PC-3 (cell line): ENCODE measurements at regions not wholly inside any gene's neighbourhood (a gene's known extent, or its start where the extent isn't known, plus 50 kb on each side); places are given as distances from the start of the nearest gene placed in this dataset.

Source experiments
- ATAC-seq: fragments of 200-7000 bp; cut with Tn5 transposase; 2 replicates; pipeline ENCODE4 v1.9.1; 2020; ENCODE audit warnings: mild to moderate bottlenecking, moderate library complexity
- BruUV-seq: library from RNA; stranded (reverse); fragments of 400-500 nt; replicated peaks from 2 replicates; lab custom pipeline; 2021; lab: Mats Ljungman, UMichigan
- CTCF ChIA-PET: fragments of 300-600 bp; sonication (Branson Sonifier 250); formaldehyde crosslinking; loops from one replicate; lab custom pipeline; 2022; ENCODE audit warnings: antibody characterized with exemption; lab: Charles Lee
- POLR2A ChIA-PET: fragments of 300-600 bp; sonication (Branson Sonifier 250); formaldehyde crosslinking; loops from one replicate; lab custom pipeline; 2022; ENCODE audit warnings: antibody characterized with exemption; ENCODE audit not compliant: unreplicated experiment; lab: Charles Lee
- DNase-seq: peaks from one replicate; pipeline ENCODE4 v3.0.0-alpha.2; 2015
- H2AFZ ChIP-seq: fragments of 300-600 bp; sonication (generic); 2 replicates; pipeline ENCODE4 v1.6.0; 2016; ENCODE audit warnings: antibody characterized with exemption, low read length
- H3F3A ChIP-seq: fragments of 300-600 bp; sonication (generic); one replicate; pipeline ENCODE4 v1.6.0; 2017; ENCODE audit warnings: antibody characterized with exemption, low read length, control low read depth, mild to moderate bottlenecking; ENCODE audit not compliant: unreplicated experiment
- H3K27ac ChIP-seq: fragments of 300-600 bp; sonication (generic); 2 replicates; pipeline ENCODE4 v1.5.1; 2016; ENCODE audit warnings: mild to moderate bottlenecking, low read length
- H3K27me3 ChIP-seq: fragments of 300-600 bp; sonication (generic); 2 replicates; pipeline ENCODE4 v1.6.1; 2016; ENCODE audit warnings: low read length, mixed read lengths
- H3K36me3 ChIP-seq: fragments of 300-600 bp; sonication (generic); 2 replicates; pipeline ENCODE4 v1.6.1; 2016; ENCODE audit warnings: low read depth, mixed run types, low read length, mixed read lengths
- H3K4me1 ChIP-seq: fragments of 300-600 bp; sonication (generic); 2 replicates; pipeline ENCODE4 v1.5.1; 2016; ENCODE audit warnings: low read length; ENCODE audit not compliant: insufficient read depth
- H3K4me2 ChIP-seq: fragments of 300-600 bp; sonication (generic); 2 replicates; pipeline ENCODE4 v1.6.0; 2016; ENCODE audit warnings: low read length
- H3K4me3 ChIP-seq: fragments of 300-600 bp; sonication (generic); 2 replicates; pipeline ENCODE4 v1.5.1; 2016; ENCODE audit warnings: mild to moderate bottlenecking, low read length, mixed read lengths
- H3K79me2 ChIP-seq: fragments of 300-600 bp; sonication (generic); 2 replicates; pipeline ENCODE4 v1.6.1; 2017; ENCODE audit warnings: low read length, mixed read lengths
- H3K9ac ChIP-seq: fragments of 300-600 bp; sonication (generic); 2 replicates; pipeline ENCODE4 v1.6.0; 2016; ENCODE audit warnings: mild to moderate bottlenecking, low read length
- H3K9me2 ChIP-seq: fragments of 300-600 bp; sonication (generic); replicated peaks from 2 replicates; pipeline ENCODE4 v1.6.1; 2016; ENCODE audit warnings: mixed run types, low read length, mixed read lengths
- H3K9me3 ChIP-seq: fragments of 300-600 bp; sonication (generic); 2 replicates; pipeline ENCODE4 v1.6.1; 2016; ENCODE audit warnings: low read length, mixed read lengths
- H4K20me1 ChIP-seq: fragments of 300-600 bp; sonication (generic); 2 replicates; pipeline ENCODE4 v1.6.1; 2016; ENCODE audit warnings: low read length, mixed read lengths
- EZH2 ChIP-seq: fragments of 300-600 bp; sonication (generic); IDR thresholded peaks from one replicate; pipeline ENCODE4 v1.6.1; 2017; ENCODE audit warnings: antibody characterized with exemption, mild to moderate bottlenecking, low read length; ENCODE audit not compliant: unreplicated experiment
- EZH2phosphoT487 ChIP-seq: fragments of 300-600 bp; sonication (generic); IDR thresholded peaks from 2 replicates; pipeline ENCODE4 v1.6.1; 2018; ENCODE audit warnings: mild to moderate bottlenecking, antibody characterized with exemption, low read length, borderline replicate concordance
- intact Hi-C: fragments of 100-400 bp; cut with micrococcal nuclease; formaldehyde crosslinking; loops from 2 replicates; pipeline ENCODE4 v1.9.0; 2023
- TF ChIP-seq, protein P1 (sequence below): fragments of 300-600 bp; sonication (generic); conservative IDR thresholded peaks from 2 replicates; pipeline ENCODE4 v1.5.1; 2017; ENCODE audit warnings: antibody characterized with exemption, low read depth, mild to moderate bottlenecking, low read length

DNA sequence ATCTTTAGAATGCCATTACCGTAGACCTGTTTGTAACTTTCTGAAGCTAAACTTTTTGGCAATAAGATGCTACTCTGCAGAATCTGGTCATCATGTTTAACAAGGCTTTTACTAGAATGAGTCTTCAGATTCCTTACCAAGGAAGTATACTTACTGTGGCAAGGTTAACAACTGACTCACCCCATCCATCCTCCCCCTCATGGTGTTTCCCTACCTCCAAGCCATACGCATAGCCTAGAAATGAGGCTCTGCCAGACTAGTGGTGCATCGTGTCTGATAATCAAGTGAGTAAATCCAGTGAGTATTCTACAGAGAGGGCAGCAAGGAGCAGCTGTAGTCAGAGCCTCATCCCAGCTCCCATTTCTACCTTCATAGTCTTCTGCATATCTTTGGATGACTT lies 223.6 kb downstream of the IPMK start:
- no TSS peak for BruUV-seq
- ATAC-seq = peak; percentile 97
- TF ChIP-seq EZH2phosphoT487 = no peak
- no peak for TF ChIP-seq EZH2
- TF ChIP-seq, protein P1, sequence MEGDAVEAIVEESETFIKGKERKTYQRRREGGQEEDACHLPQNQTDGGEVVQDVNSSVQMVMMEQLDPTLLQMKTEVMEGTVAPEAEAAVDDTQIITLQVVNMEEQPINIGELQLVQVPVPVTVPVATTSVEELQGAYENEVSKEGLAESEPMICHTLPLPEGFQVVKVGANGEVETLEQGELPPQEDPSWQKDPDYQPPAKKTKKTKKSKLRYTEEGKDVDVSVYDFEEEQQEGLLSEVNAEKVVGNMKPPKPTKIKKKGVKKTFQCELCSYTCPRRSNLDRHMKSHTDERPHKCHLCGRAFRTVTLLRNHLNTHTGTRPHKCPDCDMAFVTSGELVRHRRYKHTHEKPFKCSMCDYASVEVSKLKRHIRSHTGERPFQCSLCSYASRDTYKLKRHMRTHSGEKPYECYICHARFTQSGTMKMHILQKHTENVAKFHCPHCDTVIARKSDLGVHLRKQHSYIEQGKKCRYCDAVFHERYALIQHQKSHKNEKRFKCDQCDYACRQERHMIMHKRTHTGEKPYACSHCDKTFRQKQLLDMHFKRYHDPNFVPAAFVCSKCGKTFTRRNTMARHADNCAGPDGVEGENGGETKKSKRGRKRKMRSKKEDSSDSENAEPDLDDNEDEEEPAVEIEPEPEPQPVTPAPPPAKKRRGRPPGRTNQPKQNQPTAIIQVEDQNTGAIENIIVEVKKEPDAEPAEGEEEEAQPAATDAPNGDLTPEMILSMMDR = no peak
- Histone ChIP-seq H3K27ac (peak overlapping the region; percentile 43), H3K4me1 (peaks cover 32% of the 10 kb centered on the region), H3K9me3 (peaks cover 7% of the 10 kb centered on the region; the same call in 1 of the 2 replicates), H3K9ac (no peak overlapping the region), H3K36me3 (no peaks in the 10 kb centered on the region), H3K9me2 (no peaks in the 10 kb centered on the region), H4K20me1 (no peaks in the 10 kb centered on the region), H3K79me2 (no peaks in the 10 kb centered on the region), H3K4me3 (no peak overlapping the region), H3K27me3 (no peaks in the 10 kb centered on the region), H2AFZ (no peak overlapping the region), H3F3A (peaks cover 4% of the 10 kb centered on the region), H3K4me2 (peak overlapping the region; percentile 38)
- intact Hi-C loops = loop anchor here (1.0 to 5.0 kb wide), 6 partner anchors 20 to 341 kb away; no protein-coding TSS in a partner anchor
- POLR2A ChIA-PET = interaction anchor here (0.6 kb wide), 2 partner anchors 9 to 171 kb away, joined by 3 to 5 read pairs; no protein-coding TSS in a partner anchor
- peak; percentile 98 for DNase-seq
- CTCF ChIA-PET = no interaction called here

- Histone ChIP-seq H3K36me3 (no peaks in the 10 kb centered on the region), H2AFZ (no peak overlapping the region), H3K27ac (no peak overlapping the region), H3K4me3 (no peak overlapping the region), H3K9ac (no peak overlapping the region), H3K27me3 (no peaks in the 10 kb centered on the region), H3K9me3 (peaks cover 7% of the 10 kb centered on the region; the same call in 1 of the 2 replicates), H3F3A (peaks cover 4% of the 10 kb centered on the region), H3K4me2 (no peak overlapping the region), H3K9me2 (no peaks in the 10 kb centered on the region), H4K20me1 (no peaks in the 10 kb centered on the region), H3K4me1 (peaks cover 38% of the 10 kb centered on the region), H3K79me2 (no peaks in the 10 kb centered on the region)
- DNase-seq (no peak), ATAC-seq (no peak)
- ChIA-PET CTCF (no interaction called here), POLR2A (interaction anchor here (0.6 kb wide), 1 partner anchor 60 kb away, joined by 3 read pairs; no protein-coding TSS in a partner anchor)
- TF ChIP-seq EZH2phosphoT487 (no peak), EZH2 (no peak)
- TF ChIP-seq, protein P1 = no peak
- intact Hi-C loops = loop anchor here (5.0 kb wide), 1 partner anchor 80 kb away; no protein-coding TSS in a partner anchor
- no TSS peak for BruUV-seq
Observed at GRCh38 chr10:58041901-58042300, 225.8 kb downstream of the IPMK start.

GRCh38 chr10:58030208-58030607 lies 237.5 kb downstream of the IPMK start:
- POLR2A ChIA-PET = no interaction called here
- H3K79me2 ChIP-seq = no peaks in the 10 kb centered on the region
- no peak overlapping the region for H3K27ac ChIP-seq
- intact Hi-C loops = no loop called here
- ATAC-seq (peak; percentile 28; the same call in 1 of the 2 replicates), DNase-seq (no peak)
- H3K4me1 ChIP-seq = peaks cover 11% of the 10 kb centered on the region
- no peaks in the 10 kb centered on the region for H3K27me3 ChIP-seq
- CTCF ChIA-PET = no interaction called here
- TF ChIP-seq, protein P1 = no peak
- TF ChIP-seq EZH2phosphoT487 = no peak
- TF ChIP-seq EZH2 = no peak
- no peak overlapping the region for H2AFZ ChIP-seq
- BruUV-seq = no TSS peak
- H3K9me3 ChIP-seq = no peaks in the 10 kb centered on the region
- H3K4me3 ChIP-seq = no peak overlapping the region
- no peak overlapping the region for H3K4me2 ChIP-seq
- H3K9ac ChIP-seq = no peak overlapping the region
- no peaks in the 10 kb centered on the region for H3F3A ChIP-seq
- no peaks in the 10 kb centered on the region for H3K9me2 ChIP-seq
- H4K20me1 ChIP-seq = no peaks in the 10 kb centered on the region
- no peaks in the 10 kb centered on the region for H3K36me3 ChIP-seq
